Transverse colon (tissue), 4 donors: ENCODE measurements at regions not wholly inside any gene's neighbourhood (a gene's known extent, or its start where the extent isn't known, plus 50 kb on each side); places are given as distances from the start of the nearest gene placed in this dataset.

ENCODE experiments used
- DNase-seq: peaks from one replicate; pipeline ENCODE4 v3.0.0-alpha.2; 2019
- H3K27ac ChIP-seq, 4 donors: fragments of 200-600 bp; sonication (generic); 2 replicates each; pipeline ENCODE4 v1.5.1; 2016 to 2018; ENCODE audit warnings: inconsistent platforms in 4 of 4
- H3K27me3 ChIP-seq: fragments of 200-600 bp; sonication (generic); 2 replicates; pipeline ENCODE4 v1.5.1; 2017; ENCODE audit warnings: inconsistent platforms
- H3K36me3 ChIP-seq, 4 donors: fragments of 200-600 bp; sonication (generic); 2 replicates each; pipeline ENCODE4 v1.5.1; 2017 to 2019; ENCODE audit warnings: inconsistent platforms in 4 of 4
- H3K4me1 ChIP-seq, 4 donors: fragments of 200-600 bp; sonication (generic); 2 replicates each; pipeline ENCODE4 v1.5.1; 2017 to 2020; ENCODE audit warnings: inconsistent platforms in 4 of 4
- H3K4me3 ChIP-seq, 4 donors: fragments of 200-600 bp; sonication (generic); 1 replicate in 1 of 4; 2 replicates in 3 of 4; pipeline versions ENCODE4 v1.5.1 to v1.6.1; 2017 to 2019; ENCODE audit warnings: inconsistent platforms in 4 of 4
- H3K9me3 ChIP-seq, 2 donors: fragments of 200-600 bp; sonication (generic); 2 replicates each; pipeline ENCODE4 v1.5.1; 2017 to 2019; ENCODE audit warnings: inconsistent platforms in 2 of 2
- EP300 ChIP-seq: sonication (generic); formaldehyde crosslinking; IDR thresholded peaks from one replicate; pipeline ENCODE4 v1.6.1; 2017; ENCODE audit warnings: antibody characterized with exemption, low read depth
- POLR2A ChIP-seq: fragments of 450-650 bp; IDR thresholded peaks from one replicate; pipeline ENCODE4 v1.6.1; 2016; ENCODE audit warnings: antibody characterized with exemption, mild to moderate bottlenecking, moderate library complexity
- POLR2AphosphoS5 ChIP-seq, 3 donors: sonication (generic); formaldehyde crosslinking; IDR thresholded peaks; one replicate each; pipeline ENCODE4 v1.6.1; 2016; ENCODE audit warnings: antibody characterized with exemption in 3 of 3
- WGBS, 2 donors: methylation state at CpG; one replicate each; pipeline ENCODE4 v1.1.5; 2018; ENCODE audit warnings: low coverage in 1 of 2; 5-methylcytosine and 5-hydroxymethylcytosine counted together
- in situ Hi-C, 4 donors: fragments of 200-750 bp; cut with MboI; loops; one replicate each; pipeline versions ENCODE4 v1.15.0 to v1.15.1; 2017; ENCODE audit warnings: low sequenced_read_pairs in 3 of 4, low pct_ligation_motif_present in 1 of 4, low pct_unique_long_range_greater_than_20kb in 1 of 4
- intact Hi-C: fragments of 100-400 bp; cut with DNase I; formaldehyde crosslinking; loops from one replicate; pipeline ENCODE4 v1.15.1; 2023; ENCODE audit warnings: low total_unique reads
- TF ChIP-seq, protein P1 (sequence below), 5 experiments: fragments of 200-600 bp in 3 of 5; fragments of 450-650 bp in 2 of 5; sonication (generic) in 3 of 5; IDR thresholded peaks; 1 replicate in 2 of 5; 2 replicates in 3 of 5; pipeline ENCODE4 v1.5.1; 2016 to 2017; ENCODE audit warnings: antibody characterized with exemption in 5 of 5, inconsistent platforms in 3 of 5, mild to moderate bottlenecking in 2 of 5, moderate library complexity in 1 of 5

DNA sequence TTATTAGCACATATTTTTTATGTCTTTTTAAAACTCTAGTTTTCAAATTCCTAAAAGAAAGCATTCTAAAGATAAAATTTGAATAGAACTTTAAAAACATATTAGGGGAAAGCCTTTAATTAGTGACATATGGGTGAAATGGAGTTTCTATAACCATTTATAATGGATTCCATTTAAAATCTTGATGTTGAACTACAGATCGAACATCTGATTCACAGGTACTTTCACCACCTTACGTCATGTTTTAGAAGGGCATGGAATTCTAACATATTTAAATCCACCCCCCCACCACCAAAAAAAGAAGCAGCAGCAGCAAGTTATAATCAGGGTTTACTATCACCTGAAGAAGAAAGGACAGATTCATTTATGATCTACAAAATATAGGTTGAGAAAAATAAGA is 298.4 kb downstream of the SMOC2 start:
- DNase-seq, result no peak
- Histone ChIP-seq H3K4me1 (no peaks in the 10 kb centered on the region), H3K9me3 (peaks cover 0 to 6% of the 10 kb centered on the region in 2 donors), H3K27ac (no peak overlapping the region), H3K27me3 (no peaks in the 10 kb centered on the region), H3K4me3 (no peak overlapping the region), H3K36me3 (no peaks in the 10 kb centered on the region)
- TF ChIP-seq, protein P1, sequence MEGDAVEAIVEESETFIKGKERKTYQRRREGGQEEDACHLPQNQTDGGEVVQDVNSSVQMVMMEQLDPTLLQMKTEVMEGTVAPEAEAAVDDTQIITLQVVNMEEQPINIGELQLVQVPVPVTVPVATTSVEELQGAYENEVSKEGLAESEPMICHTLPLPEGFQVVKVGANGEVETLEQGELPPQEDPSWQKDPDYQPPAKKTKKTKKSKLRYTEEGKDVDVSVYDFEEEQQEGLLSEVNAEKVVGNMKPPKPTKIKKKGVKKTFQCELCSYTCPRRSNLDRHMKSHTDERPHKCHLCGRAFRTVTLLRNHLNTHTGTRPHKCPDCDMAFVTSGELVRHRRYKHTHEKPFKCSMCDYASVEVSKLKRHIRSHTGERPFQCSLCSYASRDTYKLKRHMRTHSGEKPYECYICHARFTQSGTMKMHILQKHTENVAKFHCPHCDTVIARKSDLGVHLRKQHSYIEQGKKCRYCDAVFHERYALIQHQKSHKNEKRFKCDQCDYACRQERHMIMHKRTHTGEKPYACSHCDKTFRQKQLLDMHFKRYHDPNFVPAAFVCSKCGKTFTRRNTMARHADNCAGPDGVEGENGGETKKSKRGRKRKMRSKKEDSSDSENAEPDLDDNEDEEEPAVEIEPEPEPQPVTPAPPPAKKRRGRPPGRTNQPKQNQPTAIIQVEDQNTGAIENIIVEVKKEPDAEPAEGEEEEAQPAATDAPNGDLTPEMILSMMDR (IDR thresholded peaks at IDR 0.05), result no peak
- WGBS, 2 donors, result 90 to 100% methylated on average over 2 of the region's 2 CpGs
- intact Hi-C loops (no loop called here), in situ Hi-C loops (no loop called here)

DNA sequence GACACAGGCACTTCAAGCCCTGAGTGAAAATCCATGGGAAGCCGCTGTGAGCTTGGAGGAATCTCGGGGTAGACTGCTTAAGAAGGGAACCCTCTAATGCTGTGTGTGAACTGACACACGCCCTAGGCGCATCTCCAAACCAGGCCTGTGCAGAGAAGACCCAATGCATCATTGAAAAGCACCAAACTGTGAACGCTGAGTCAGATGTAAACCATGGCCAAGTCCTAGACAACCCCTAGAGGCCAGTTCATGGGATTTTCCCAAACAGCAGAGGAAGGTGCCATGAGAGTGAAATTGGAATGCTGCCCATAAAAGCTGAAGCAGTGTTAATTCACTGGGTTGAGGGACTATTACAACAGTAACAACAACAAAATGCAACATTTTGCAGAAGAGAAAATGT is 296.5 kb downstream of the SMOC2 start:
- intact Hi-C loops, result no loop called here
- H3K27ac ChIP-seq, result no peak overlapping the region
- H3K27me3 ChIP-seq, result no peaks in the 10 kb centered on the region
- in situ Hi-C loops, result no loop called here
- TF ChIP-seq POLR2A (no peak), EP300 (no peak), POLR2AphosphoS5 (IDR thresholded peaks at IDR 0.05) (no peak)
- TF ChIP-seq, protein P1 (IDR thresholded peaks at IDR 0.05), result no peak
- H3K9me3 ChIP-seq, result peaks cover 0 to 6% of the 10 kb centered on the region in 2 donors
- no peak for DNase-seq
- H3K4me1 ChIP-seq, result no peaks in the 10 kb centered on the region
- H3K4me3 ChIP-seq, result no peak overlapping the region
- 86% methylated on average over 5 of the region's 5 CpGs; no CpG with 5 or more reads in 1 of the 2 donors for WGBS, 2 donors
- H3K36me3 ChIP-seq, result no peaks in the 10 kb centered on the region

DNA sequence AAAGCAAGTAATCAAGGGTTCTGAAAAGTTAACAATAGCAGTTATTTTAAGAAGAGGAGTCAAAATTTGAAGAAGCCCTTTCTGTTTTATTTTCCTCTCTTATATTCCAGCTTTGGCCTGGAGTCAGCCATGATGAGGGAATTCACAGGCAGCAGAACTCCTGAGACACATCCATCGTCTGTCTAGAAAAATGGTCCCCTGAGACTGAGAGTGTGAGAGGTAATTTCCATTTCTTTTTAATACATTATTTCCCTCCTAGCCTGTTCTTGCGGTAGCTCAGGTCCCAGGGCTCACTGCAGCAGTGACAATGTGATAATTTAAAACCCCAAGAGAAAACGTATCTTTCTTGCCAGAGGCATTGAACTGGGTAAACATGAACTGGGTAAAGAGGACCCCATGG is 296.0 kb downstream of the SMOC2 start:
- TF ChIP-seq, protein P1 (IDR thresholded peaks at IDR 0.05), result no peak
- no peak for TF ChIP-seq POLR2AphosphoS5 (IDR thresholded peaks at IDR 0.05)
- H3K4me3 ChIP-seq, result no peak overlapping the region
- H3K27ac ChIP-seq, result no peak overlapping the region
- H3K36me3 ChIP-seq, result no peaks in the 10 kb centered on the region
- H3K27me3 ChIP-seq, result no peaks in the 10 kb centered on the region
- intact Hi-C loops, result no loop called here
- peaks cover 0 to 6% of the 10 kb centered on the region in 2 donors for H3K9me3 ChIP-seq
- no peak for DNase-seq
- in situ Hi-C loops, result no loop called here
- no peaks in the 10 kb centered on the region for H3K4me1 ChIP-seq
- WGBS, 2 donors, result 84 to 88% methylated on average over 3 of the region's 3 CpGs

DNA sequence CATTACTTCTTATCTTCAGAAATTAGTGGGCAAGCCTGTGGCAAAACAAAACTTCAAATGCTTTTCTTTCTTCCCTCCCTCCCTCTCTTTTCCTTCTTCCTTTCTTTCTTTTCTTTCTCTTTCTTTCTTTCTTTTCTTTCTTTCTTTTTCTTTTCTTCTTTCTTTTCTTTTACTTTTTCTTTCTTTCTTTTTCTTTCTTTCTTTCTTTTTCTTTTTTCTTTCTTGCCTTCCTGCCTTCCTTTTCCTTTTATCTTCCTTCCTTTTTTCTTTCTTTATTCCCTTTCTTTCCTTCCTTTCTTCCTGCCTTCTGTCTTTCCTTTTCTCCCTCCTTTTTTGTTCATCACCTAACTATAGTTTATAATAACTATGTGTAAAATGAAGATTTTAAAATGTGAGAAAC is 295.1 kb downstream of the SMOC2 start:
- no peaks in the 10 kb centered on the region for H3K36me3 ChIP-seq
- intact Hi-C loops (no loop called here), in situ Hi-C loops (no loop called here)
- TF ChIP-seq POLR2A, result no peak
- no peak for TF ChIP-seq POLR2AphosphoS5 (IDR thresholded peaks at IDR 0.05)
- TF ChIP-seq, protein P1 (IDR thresholded peaks at IDR 0.05), result no peak
- no peak for TF ChIP-seq EP300
- H3K27me3 ChIP-seq, result no peaks in the 10 kb centered on the region
- DNase-seq, result no peak
- no peak overlapping the region for H3K27ac ChIP-seq
- H3K4me3 ChIP-seq, result no peak overlapping the region
- no peaks in the 10 kb centered on the region for H3K4me1 ChIP-seq
- H3K9me3 ChIP-seq, result peaks cover 0 to 6% of the 10 kb centered on the region in 2 donors
